ENCODE measurements at regions not wholly inside any gene's neighbourhood (a gene's known extent, or its start where the extent isn't known, plus 50 kb on each side); places are given as distances from the start of the nearest gene placed in this dataset.
"Not testable (repeated sequence)": the region's sequence is repeated elsewhere in the genome, so short reads cannot be mapped to it uniquely, and the experiment has no call there.

GRCh38 chr10:22825841-22826240 lies 102.0 kb upstream of the ARMC3 start:
- Histone ChIP-seq H3K27ac (ENCODE audit: low read depth, low read length) (no peak overlapping the region), H3K4me1 (ENCODE audit: control insufficient read depth in 1 of 2, insufficient read depth in 2 of 2, low read length in 2 of 2) (no peaks in the 10 kb centered on the region), H3K9ac (ENCODE audit: low read depth in 1 of 2, low read length in 2 of 2) (no peak overlapping the region), H3K4me3 (ENCODE audit: low read depth in 1 of 2, low read length in 2 of 2) (no peak overlapping the region), H3K36me3 (ENCODE audit: control insufficient read depth in 1 of 2, insufficient read depth in 2 of 2, low read length in 2 of 2) (no peaks in the 10 kb centered on the region), H3K27me3 (ENCODE audit: control insufficient read depth in 1 of 2, insufficient read depth in 2 of 2, low read length in 2 of 2) (no peaks in the 10 kb centered on the region), H3K9me3 (ENCODE audit: control insufficient read depth in 1 of 2, low read length in 2 of 2) (no peaks in the 10 kb centered on the region)

GRCh38 chr10:22824984-22825383 lies 102.9 kb upstream of the ARMC3 start:
- Histone ChIP-seq H3K36me3 (ENCODE audit: control insufficient read depth in 1 of 2, insufficient read depth in 2 of 2, low read length in 2 of 2) (no peaks in the 10 kb centered on the region), H3K27ac (ENCODE audit: low read depth, low read length) (no peak overlapping the region), H3K27me3 (ENCODE audit: control insufficient read depth in 1 of 2, insufficient read depth in 2 of 2, low read length in 2 of 2) (peaks cover 0 to 5% of the 10 kb centered on the region in 2 donors), H3K9me3 (ENCODE audit: control insufficient read depth in 1 of 2, low read length in 2 of 2) (no peaks in the 10 kb centered on the region), H3K4me3 (ENCODE audit: low read depth in 1 of 2, low read length in 2 of 2) (no peak overlapping the region), H3K9ac (ENCODE audit: low read depth in 1 of 2, low read length in 2 of 2) (no peak overlapping the region), H3K4me1 (ENCODE audit: control insufficient read depth in 1 of 2, insufficient read depth in 2 of 2, low read length in 2 of 2) (no peaks in the 10 kb centered on the region)

- Histone ChIP-seq H3K27me3 (ENCODE audit: control insufficient read depth in 1 of 2, insufficient read depth in 2 of 2, low read length in 2 of 2) (peaks cover 0 to 5% of the 10 kb centered on the region in 2 donors), H3K36me3 (ENCODE audit: control insufficient read depth in 1 of 2, insufficient read depth in 2 of 2, low read length in 2 of 2) (no peaks in the 10 kb centered on the region), H3K9me3 (ENCODE audit: control insufficient read depth in 1 of 2, low read length in 2 of 2) (no peaks in the 10 kb centered on the region), H3K4me1 (ENCODE audit: control insufficient read depth in 1 of 2, insufficient read depth in 2 of 2, low read length in 2 of 2) (no peaks in the 10 kb centered on the region), H3K27ac (ENCODE audit: low read depth, low read length) (no peak overlapping the region), H3K9ac (ENCODE audit: low read depth in 1 of 2, low read length in 2 of 2) (no peak overlapping the region), H3K4me3 (ENCODE audit: low read depth in 1 of 2, low read length in 2 of 2) (no peak overlapping the region)
These were observed 103.3 kb upstream of the ARMC3 start for GRCh38 chr10:22824520-22824919.

GRCh38 chr10:22823109-22823508 lies 104.7 kb upstream of the ARMC3 start:
- H3K4me3 ChIP-seq (ENCODE audit: low read depth in 1 of 2, low read length in 2 of 2) = no peak overlapping the region
- H3K9me3 ChIP-seq (ENCODE audit: control insufficient read depth in 1 of 2, low read length in 2 of 2) = no peaks in the 10 kb centered on the region
- H3K27ac ChIP-seq (ENCODE audit: low read depth, low read length) = no peak overlapping the region
- peaks cover 0 to 5% of the 10 kb centered on the region in 2 donors for H3K27me3 ChIP-seq (ENCODE audit: control insufficient read depth in 1 of 2, insufficient read depth in 2 of 2, low read length in 2 of 2)
- no peaks in the 10 kb centered on the region for H3K4me1 ChIP-seq (ENCODE audit: control insufficient read depth in 1 of 2, insufficient read depth in 2 of 2, low read length in 2 of 2)
- H3K9ac ChIP-seq (ENCODE audit: low read depth in 1 of 2, low read length in 2 of 2) = no peak overlapping the region
- H3K36me3 ChIP-seq (ENCODE audit: control insufficient read depth in 1 of 2, insufficient read depth in 2 of 2, low read length in 2 of 2) = no peaks in the 10 kb centered on the region

GRCh38 chr10:22821921-22822320 lies 105.9 kb upstream of the ARMC3 start:
- not testable (repeated sequence) for H3K27me3 ChIP-seq (ENCODE audit: control insufficient read depth in 1 of 2, insufficient read depth in 2 of 2, low read length in 2 of 2); H3K9me3 ChIP-seq (ENCODE audit: control insufficient read depth in 1 of 2, low read length in 2 of 2); H3K36me3 ChIP-seq (ENCODE audit: control insufficient read depth in 1 of 2, insufficient read depth in 2 of 2, low read length in 2 of 2); H3K9ac ChIP-seq (ENCODE audit: low read depth in 1 of 2, low read length in 2 of 2); H3K27ac ChIP-seq (ENCODE audit: low read depth, low read length); H3K4me3 ChIP-seq (ENCODE audit: low read depth in 1 of 2, low read length in 2 of 2); H3K4me1 ChIP-seq (ENCODE audit: control insufficient read depth in 1 of 2, insufficient read depth in 2 of 2, low read length in 2 of 2)

- Histone ChIP-seq H3K27me3 (ENCODE audit: control insufficient read depth in 1 of 2, insufficient read depth in 2 of 2, low read length in 2 of 2) (peaks cover 0 to 5% of the 10 kb centered on the region in 2 donors), H3K36me3 (ENCODE audit: control insufficient read depth in 1 of 2, insufficient read depth in 2 of 2, low read length in 2 of 2) (no peaks in the 10 kb centered on the region), H3K9ac (ENCODE audit: low read depth in 1 of 2, low read length in 2 of 2) (no peak overlapping the region), H3K27ac (ENCODE audit: low read depth, low read length) (no peak overlapping the region), H3K4me3 (ENCODE audit: low read depth in 1 of 2, low read length in 2 of 2) (no peak overlapping the region), H3K4me1 (ENCODE audit: control insufficient read depth in 1 of 2, insufficient read depth in 2 of 2, low read length in 2 of 2) (peaks cover 0 to 4% of the 10 kb centered on the region in 2 donors), H3K9me3 (ENCODE audit: control insufficient read depth in 1 of 2, low read length in 2 of 2) (no peaks in the 10 kb centered on the region)
These were observed 106.4 kb upstream of the ARMC3 start for GRCh38 chr10:22821501-22821900.

GRCh38 chr10:22816298-22816653 lies 101.9 kb upstream of the PIP4K2A start:
- no peak overlapping the region for H3K27ac ChIP-seq (ENCODE audit: low read depth, low read length)
- peaks cover 0 to 5% of the 10 kb centered on the region in 2 donors for H3K27me3 ChIP-seq (ENCODE audit: control insufficient read depth in 1 of 2, insufficient read depth in 2 of 2, low read length in 2 of 2)
- no peaks in the 10 kb centered on the region for H3K36me3 ChIP-seq (ENCODE audit: control insufficient read depth in 1 of 2, insufficient read depth in 2 of 2, low read length in 2 of 2)
- no peaks in the 10 kb centered on the region for H3K9me3 ChIP-seq (ENCODE audit: control insufficient read depth in 1 of 2, low read length in 2 of 2)
- H3K4me3 ChIP-seq (ENCODE audit: low read depth in 1 of 2, low read length in 2 of 2) = no peak overlapping the region
- H3K4me1 ChIP-seq (ENCODE audit: control insufficient read depth in 1 of 2, insufficient read depth in 2 of 2, low read length in 2 of 2) = peaks cover 0 to 7% of the 10 kb centered on the region in 2 donors
- H3K9ac ChIP-seq (ENCODE audit: low read depth in 1 of 2, low read length in 2 of 2) = no peak overlapping the region

GRCh38 chr10:22810643-22811465 lies 96.5 kb upstream of the PIP4K2A start:
- Histone ChIP-seq H3K9me3 (ENCODE audit: control insufficient read depth in 1 of 2, low read length in 2 of 2) (no peaks in the 10 kb centered on the region), H3K9ac (ENCODE audit: low read depth in 1 of 2, low read length in 2 of 2) (no peak overlapping the region), H3K27me3 (ENCODE audit: control insufficient read depth in 1 of 2, insufficient read depth in 2 of 2, low read length in 2 of 2) (no peaks in the 10 kb centered on the region), H3K4me1 (ENCODE audit: control insufficient read depth in 1 of 2, insufficient read depth in 2 of 2, low read length in 2 of 2) (no peaks in the 10 kb centered on the region), H3K27ac (ENCODE audit: low read depth, low read length) (no peak overlapping the region), H3K4me3 (ENCODE audit: low read depth in 1 of 2, low read length in 2 of 2) (no peak overlapping the region), H3K36me3 (ENCODE audit: control insufficient read depth in 1 of 2, insufficient read depth in 2 of 2, low read length in 2 of 2) (no peaks in the 10 kb centered on the region)

- Histone ChIP-seq H3K27me3 (ENCODE audit: control insufficient read depth in 1 of 2, insufficient read depth in 2 of 2, low read length in 2 of 2) (no peaks in the 10 kb centered on the region), H3K4me1 (ENCODE audit: control insufficient read depth in 1 of 2, insufficient read depth in 2 of 2, low read length in 2 of 2) (no peaks in the 10 kb centered on the region), H3K9me3 (ENCODE audit: control insufficient read depth in 1 of 2, low read length in 2 of 2) (no peaks in the 10 kb centered on the region), H3K36me3 (ENCODE audit: control insufficient read depth in 1 of 2, insufficient read depth in 2 of 2, low read length in 2 of 2) (no peaks in the 10 kb centered on the region), H3K9ac (ENCODE audit: low read depth in 1 of 2, low read length in 2 of 2) (no peak overlapping the region), H3K4me3 (ENCODE audit: low read depth in 1 of 2, low read length in 2 of 2) (no peak overlapping the region), H3K27ac (ENCODE audit: low read depth, low read length) (no peak overlapping the region)
These were observed 92.9 kb upstream of the PIP4K2A start for GRCh38 chr10:22807238-22807637.

- Histone ChIP-seq H3K9ac (ENCODE audit: low read depth in 1 of 2, low read length in 2 of 2) (no peak overlapping the region), H3K4me1 (ENCODE audit: control insufficient read depth in 1 of 2, insufficient read depth in 2 of 2, low read length in 2 of 2) (no peaks in the 10 kb centered on the region), H3K9me3 (ENCODE audit: control insufficient read depth in 1 of 2, low read length in 2 of 2) (no peaks in the 10 kb centered on the region), H3K27ac (ENCODE audit: low read depth, low read length) (no peak overlapping the region), H3K27me3 (ENCODE audit: control insufficient read depth in 1 of 2, insufficient read depth in 2 of 2, low read length in 2 of 2) (no peaks in the 10 kb centered on the region), H3K36me3 (ENCODE audit: control insufficient read depth in 1 of 2, insufficient read depth in 2 of 2, low read length in 2 of 2) (no peaks in the 10 kb centered on the region), H3K4me3 (ENCODE audit: low read depth in 1 of 2, low read length in 2 of 2) (no peak overlapping the region)
These were observed 90.9 kb upstream of the PIP4K2A start for GRCh38 chr10:22805304-22805703.

Data from duodenal mucosa (tissue), 2 donors.